ENCODE measurements at regions not wholly inside any gene's neighbourhood (a gene's known extent, or its start where the extent isn't known, plus 50 kb on each side); places are given as distances from the start of the nearest gene placed in this dataset.

DNA sequence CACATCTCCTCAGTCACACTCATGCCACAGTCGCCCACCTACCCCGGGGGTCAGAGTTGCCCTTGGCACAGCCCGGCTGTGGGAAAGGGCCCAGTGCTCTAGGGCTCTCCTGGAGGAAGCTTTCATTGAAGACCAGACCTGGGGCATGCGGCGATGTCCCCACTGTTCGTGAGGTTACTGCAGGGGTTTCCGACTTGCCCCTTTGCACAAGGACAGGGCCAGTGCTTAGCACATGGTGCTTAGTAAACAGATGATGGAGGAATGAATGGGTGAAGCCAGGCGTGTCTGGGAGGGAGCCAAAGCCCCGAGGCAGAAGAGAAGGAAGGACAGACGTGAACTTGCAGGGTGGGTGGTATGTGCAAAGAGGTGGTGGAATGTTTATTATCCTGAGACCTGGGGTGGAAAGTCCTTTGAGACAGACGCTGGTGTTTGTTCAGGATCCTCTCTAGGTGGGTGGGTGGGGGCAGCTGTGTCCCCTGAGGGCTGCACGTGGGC lies 205.9 kb upstream of the ARL4C start:
- TF ChIP-seq POLR2AphosphoS5 (IDR thresholded peaks at IDR 0.05; ENCODE audit: borderline replicate concordance, low read depth, low read length) (no peak), EZH2 (IDR thresholded peaks at IDR 0.05) (no peak), FOXP2 (optimal IDR thresholded peaks at IDR 0.05; ENCODE audit: control extremely low read depth, extremely low read length, insufficient read depth) (no peak)
